GM21390 (cell line): ENCODE measurements at regions not wholly inside any gene's neighbourhood (a gene's known extent, or its start where the extent isn't known, plus 50 kb on each side); places are given as distances from the start of the nearest gene placed in this dataset.

Source experiments
- ATAC-seq: cut with Tn5 transposase; IDR thresholded peaks from one replicate; pipeline ENCODE4 v1.9.1; 2021; ENCODE audit not compliant: unreplicated experiment

GRCh38 chr12:45102818-45103217, 51.9 kb upstream of the DBX2 start:
- no peak for ATAC-seq

- ATAC-seq, result no peak
Measured at GRCh38 chr12:45105996-45106395, 55.1 kb upstream of the DBX2 start.

GRCh38 chr12:45112306-45112705, 61.4 kb upstream of the DBX2 start:
- ATAC-seq, result no peak

GRCh38 chr12:45121224-45121623, 70.3 kb upstream of the DBX2 start:
- ATAC-seq, result no peak

- no peak for ATAC-seq
Measured at GRCh38 chr12:45122768-45123380, 72.0 kb upstream of the DBX2 start.

- no peak for ATAC-seq
Measured at GRCh38 chr12:45124485-45125155, 73.7 kb upstream of the DBX2 start.

- ATAC-seq, result no peak
Measured at GRCh38 chr12:45125997-45126396, 75.1 kb upstream of the DBX2 start.

- no peak for ATAC-seq
Measured at GRCh38 chr12:45128637-45129036, 77.7 kb upstream of the DBX2 start.

- peak; percentile 83 for ATAC-seq
Measured at GRCh38 chr12:45130881-45131281, 80.0 kb upstream of the DBX2 start.

GRCh38 chr12:45131506-45131905, 80.6 kb upstream of the DBX2 start:
- ATAC-seq, result no peak

GRCh38 chr12:45138609-45139008, 77.3 kb upstream of the ANO6 start:
- no peak for ATAC-seq

- ATAC-seq, result no peak
Measured at GRCh38 chr12:45148006-45148405, 67.9 kb upstream of the ANO6 start.

GRCh38 chr12:45148619-45149018, 67.3 kb upstream of the ANO6 start:
- no peak for ATAC-seq

- ATAC-seq, result no peak
Measured at GRCh38 chr12:45165284-45165683, 50.6 kb upstream of the ANO6 start.

- ATAC-seq, result no peak
Measured at GRCh38 chr12:45166056-45166455, 49.8 kb upstream of the ANO6 start.
